Heart left ventricle (tissue), 16 donors: ENCODE measurements at regions not wholly inside any gene's neighbourhood (a gene's known extent, or its start where the extent isn't known, plus 50 kb on each side); places are given as distances from the start of the nearest gene placed in this dataset.

Experiments used
- ATAC-seq, 4 donors: fragments of 200-7000 bp; cut with Tn5 transposase; one replicate each; pipeline ENCODE4 v1.9.1; 2020 to 2022; ENCODE audit warnings: moderate library complexity in 4 of 4, mild to moderate bottlenecking in 3 of 4, moderate number of reproducible peaks in 1 of 4
- DNase-seq, 5 donors: peaks; one replicate each; pipeline ENCODE4 v3.0.0-alpha.2; 2020
- H3K27ac ChIP-seq, 12 donors: fragments of 200-600 bp; sonication (generic) in 4 of 12; one replicate each; pipeline versions ENCODE4 v1.5.0 to v1.8.0; 2016 to 2022; ENCODE audit warnings: mild to moderate bottlenecking in 2 of 12
- H3K27me3 ChIP-seq, 9 donors: fragments of 200-600 bp; sonication (generic) in 2 of 9; one replicate each; pipeline versions ENCODE4 v1.5.1 to v1.8.0; 2016 to 2022; ENCODE audit warnings: mild to moderate bottlenecking in 3 of 9
- H3K36me3 ChIP-seq, 9 donors: fragments of 200-600 bp; sonication (generic) in 2 of 9; one replicate each; pipeline versions ENCODE4 v1.5.0 to v1.8.0; 2018 to 2022; ENCODE audit warnings: mild to moderate bottlenecking in 2 of 9
- H3K4me1 ChIP-seq, 12 donors: fragments of 200-600 bp; sonication (generic) in 4 of 12; one replicate each; pipeline versions ENCODE4 v1.5.0 to v1.8.0; 2016 to 2022; ENCODE audit warnings: mild to moderate bottlenecking in 3 of 12
- H3K4me3 ChIP-seq, 12 donors: fragments of 200-600 bp; sonication (generic) in 4 of 12; one replicate each; pipeline versions ENCODE4 v1.5.0 to v1.8.0; 2017 to 2022; ENCODE audit warnings: mild to moderate bottlenecking in 9 of 12, moderate library complexity in 4 of 12
- H3K9me3 ChIP-seq, 12 donors: fragments of 200-600 bp; sonication (generic) in 4 of 12; one replicate each; pipeline versions ENCODE4 v1.5.0 to v1.8.0; 2016 to 2022; ENCODE audit warnings: mild to moderate bottlenecking in 1 of 12
- CTCF ChIP-seq, 12 donors: fragments of 200-600 bp; sonication (generic) in 4 of 12; IDR thresholded peaks; one replicate each; pipeline versions ENCODE4 v1.5.0 to v1.8.0; 2018 to 2022; ENCODE audit warnings: antibody characterized with exemption in 12 of 12, mild to moderate bottlenecking in 5 of 12
- POLR2A ChIP-seq, 2 donors: fragments of 450-650 bp; IDR thresholded peaks; one replicate each; pipeline ENCODE4 v1.6.1; 2017; ENCODE audit warnings: antibody characterized with exemption in 2 of 2, mild to moderate bottlenecking in 2 of 2, moderate library complexity in 2 of 2
- WGBS, 4 donors: extraction: QIAGEN DNeasy Blood & Tissue Kit in 2 of 4; methylation state at CpG; one replicate each; pipeline versions ENCODE4 v1.1.5 to v1.1.7; 2013 to 2018; 5-methylcytosine and 5-hydroxymethylcytosine counted together
- intact Hi-C, 10 donors: fragments of 100-400 bp; cut with DNase I; formaldehyde crosslinking; loops; one replicate each; pipeline versions ENCODE4 v1.11.1 to v1.14.2; 2022
- donor health status: ischemic (EF 13 %, LVEDD 7.1; RV severe dilation, severe dysfunction).
- donor health status: healthy with polysubstance abuse.
- donor health status: DM: no; HTN: yes; CAD: no.
- donor health status: DM: no; HTN: no; CAD: no.
- donor health status: ischemic (EF 25% LVEDD 6.9; RV normal size, moderate dysfunction).
- donor health status: ischemic (EF 25% LVEDD 5.7; RV mildly dilated, moderate dysfunction).
- donor health status: healthy.
- donor health status: DM: yes; HTN: yes; CAD: no.
- donor health status: ischemic (EF 35%, LVEDD 5.7; RV mildly dilated, moderate dysfunction).
- donor health status: nonischemic (EF 11% LVEDD 7.7; RV severe dilation, severe dysfunction).
- donor health status: DM: yes; HTN: yes; CAD: no.
- donor health status: PGD.
- donor health status: ischemic (EF 29% LVEDD 5.4; RV normal size, mild dysfunction).
- donor health status: nonischemic (EF 23%, LVEDD 6.1; RV moderate dilation, normal function).

- intact Hi-C loops, result no loop called here
- DNase-seq (no peak), ATAC-seq (peak in 1 of 4 donors; percentile 41)
- Histone ChIP-seq H3K27me3 (no peaks in the 10 kb centered on the region), H3K9me3 (no peaks in the 10 kb centered on the region), H3K4me1 (no peaks in the 10 kb centered on the region), H3K36me3 (no peaks in the 10 kb centered on the region), H3K27ac (no peak overlapping the region), H3K4me3 (no peak overlapping the region)
- TF ChIP-seq CTCF (IDR thresholded peaks at IDR 0.05), result no peak
- TF ChIP-seq POLR2A (IDR thresholded peaks at IDR 0.05), result no peak
- WGBS, 4 donors, result 35 to 41% (median 39%) methylated on average over 3 of the region's 3 CpGs
Observed at GRCh38 chr3:120526011-120526870, 69.9 kb upstream of the NDUFB4 start.

DNA sequence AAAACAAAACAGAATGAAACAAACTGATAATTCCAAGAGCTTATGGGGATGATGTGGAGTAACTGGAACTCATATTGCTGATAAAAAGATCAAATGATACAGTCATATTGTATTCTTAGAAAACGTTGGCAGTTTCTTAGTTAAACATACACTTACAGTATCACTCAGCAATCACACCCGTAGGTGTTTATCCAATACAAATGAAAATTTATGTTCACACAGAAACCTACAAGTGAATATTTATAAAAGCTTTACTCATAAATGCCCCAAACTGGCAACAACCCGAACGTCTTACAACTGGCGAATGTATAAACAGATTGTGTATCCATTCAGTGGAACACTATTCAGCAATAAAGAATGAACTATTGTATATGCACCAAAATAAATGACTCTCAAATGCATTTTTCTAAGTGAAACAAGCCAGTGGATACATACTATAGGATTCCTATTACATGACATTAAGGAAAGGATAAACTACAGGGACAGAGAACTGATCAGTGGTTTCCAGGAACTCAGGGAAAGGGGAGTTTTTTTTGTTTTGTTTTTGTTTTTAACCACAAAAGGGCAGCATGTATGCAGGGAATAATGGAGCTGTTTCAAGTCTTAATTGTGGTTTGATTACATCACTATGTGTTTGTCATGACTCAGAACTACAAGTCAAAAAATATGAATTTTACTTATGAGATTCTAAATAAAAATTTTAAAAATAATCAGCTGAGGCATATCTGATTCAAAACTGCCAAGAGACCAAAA lies 71.8 kb upstream of the NDUFB4 start:
- Histone ChIP-seq H3K4me1 (no peaks in the 10 kb centered on the region), H3K27me3 (no peaks in the 10 kb centered on the region), H3K9me3 (no peaks in the 10 kb centered on the region), H3K27ac (no peak overlapping the region), H3K36me3 (no peaks in the 10 kb centered on the region), H3K4me3 (no peak overlapping the region)
- WGBS, 4 donors, result 76 to 87% (median 82%) methylated on average over 5 of the region's 5 CpGs
- intact Hi-C loops, result no loop called here
- ATAC-seq (no peak), DNase-seq (no peak)
- TF ChIP-seq CTCF (IDR thresholded peaks at IDR 0.05), result no peak

DNA sequence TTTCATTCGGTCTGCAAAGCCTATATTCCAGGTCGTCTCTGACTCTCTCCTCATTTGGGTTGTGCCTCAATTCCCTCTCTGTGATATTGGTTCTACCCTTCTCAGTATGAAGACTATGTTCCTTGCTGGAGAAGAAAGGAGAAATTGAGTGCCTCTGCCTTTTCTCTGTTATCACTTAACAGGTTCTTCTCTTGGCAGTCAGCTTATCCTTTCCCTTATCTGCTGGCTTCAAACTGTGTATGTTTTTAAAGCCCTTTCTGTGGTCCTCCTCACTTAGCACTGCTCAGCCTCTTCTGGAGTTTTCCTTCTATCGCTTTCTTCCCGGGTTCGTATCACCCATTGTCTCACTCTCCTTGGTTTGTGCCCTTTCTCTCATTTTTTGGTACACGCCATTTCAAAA lies 65.3 kb upstream of the FSTL1 start:
- DNase-seq (no peak), ATAC-seq (peak in 1 of 4 donors; percentile 18)
- TF ChIP-seq POLR2A (IDR thresholded peaks at IDR 0.05) (no peak), CTCF (IDR thresholded peaks at IDR 0.05) (no peak)
- Histone ChIP-seq H3K27me3 (no peaks in the 10 kb centered on the region), H3K27ac (no peak overlapping the region), H3K4me1 (peaks cover 0 to 8% (median 0%) of the 10 kb centered on the region in 12 donors), H3K9me3 (no peaks in the 10 kb centered on the region), H3K36me3 (no peaks in the 10 kb centered on the region), H3K4me3 (no peak overlapping the region)
- WGBS, 4 donors, result 23 to 31% (median 30%) methylated on average over 6 of the region's 6 CpGs
- intact Hi-C loops, result no loop called here

GRCh38 chr3:120512655-120513054 lies 61.9 kb upstream of the FSTL1 start:
- intact Hi-C loops, result no loop called here

More at GRCh38 chr3:120512655-120513054, 61.9 kb upstream of the FSTL1 start:
- no peaks in the 10 kb centered on the region for H3K36me3 ChIP-seq
- no peak for DNase-seq
- TF ChIP-seq POLR2A (IDR thresholded peaks at IDR 0.05) (no peak), CTCF (IDR thresholded peaks at IDR 0.05) (no peak)
- H3K4me3 ChIP-seq, result no peak overlapping the region
- no peaks in the 10 kb centered on the region for H3K27me3 ChIP-seq
- ATAC-seq, result no peak
- H3K4me1 ChIP-seq, result peaks cover 0 to 8% (median 3%) of the 10 kb centered on the region in 12 donors
- H3K27ac ChIP-seq, result no peak overlapping the region
- 75 to 80% (median 79%) methylated on average over 2 of the region's 2 CpGs for WGBS, 4 donors
- H3K9me3 ChIP-seq, result peaks cover 0 to 6% (median 0%) of the 10 kb centered on the region in 12 donors
